GM23338 (cell line): ENCODE measurements at regions not wholly inside any gene's neighbourhood (a gene's known extent, or its start where the extent isn't known, plus 50 kb on each side); places are given as distances from the start of the nearest gene placed in this dataset.

Source experiments
- ATAC-seq: fragments of 200-7000 bp; cut with Tn5 transposase; 3 replicates; pipeline ENCODE4 v1.9.1; 2020
- DNase-seq: peaks from one replicate; pipeline ENCODE4 v3.0.0-alpha.2; 2015; ENCODE audit warnings: low spot score
- H2AFZ ChIP-seq: fragments of 200-600 bp; sonication (generic); 2 replicates; pipeline ENCODE4 v1.8.0; 2016; ENCODE audit warnings: antibody characterized with exemption, mild to moderate bottlenecking, moderate library complexity
- H3F3A ChIP-seq: fragments of 200-600 bp; sonication (generic); replicated peaks from 2 replicates; pipeline ENCODE4 v1.8.0; 2017; ENCODE audit warnings: antibody characterized with exemption, mixed run types, low read depth
- H3K27ac ChIP-seq: fragments of 200-600 bp; sonication (generic); 2 replicates; pipeline ENCODE4 v1.6.1; 2016; ENCODE audit warnings: low read depth
- H3K27me3 ChIP-seq: fragments of 200-600 bp; sonication (generic); 2 replicates; pipeline ENCODE4 v1.8.0; 2016; ENCODE audit warnings: mild to moderate bottlenecking, mixed run types, moderate library complexity; ENCODE audit not compliant: insufficient read depth
- H3K36me3 ChIP-seq: fragments of 200-600 bp; sonication (generic); 2 replicates; pipeline ENCODE4 v1.8.0; 2016; ENCODE audit warnings: mild to moderate bottlenecking; ENCODE audit not compliant: insufficient read depth
- H3K4me1 ChIP-seq: fragments of 200-600 bp; sonication (generic); 2 replicates; pipeline ENCODE4 v1.8.0; 2016; ENCODE audit warnings: mild to moderate bottlenecking, moderate library complexity; ENCODE audit not compliant: insufficient read depth
- H3K4me2 ChIP-seq: fragments of 200-600 bp; sonication (generic); 2 replicates; pipeline ENCODE4 v1.7.1; 2017; ENCODE audit warnings: mixed run types
- H3K4me3 ChIP-seq: fragments of 200-600 bp; sonication (generic); 2 replicates; pipeline ENCODE4 v1.6.1; 2016; ENCODE audit warnings: mixed run types
- H3K79me2 ChIP-seq: fragments of 200-600 bp; sonication (generic); replicated peaks from 2 replicates; pipeline ENCODE4 v1.8.0; 2017; ENCODE audit warnings: mild to moderate bottlenecking; ENCODE audit not compliant: insufficient read depth
- H3K9me2 ChIP-seq: fragments of 200-600 bp; sonication (generic); 2 replicates; pipeline ENCODE4 v1.8.0; 2017; ENCODE audit not compliant: insufficient read depth
- H4K20me1 ChIP-seq: fragments of 200-600 bp; sonication (generic); replicated peaks from 2 replicates; pipeline ENCODE4 v1.8.0; 2017; ENCODE audit warnings: mild to moderate bottlenecking; ENCODE audit not compliant: insufficient read depth
- H3K27ac Mint-ChIP-seq: 2 replicates; pipeline ENCODE4 v1.8.0; 2020; ENCODE audit warnings: inconsistent platforms, mild to moderate bottlenecking, moderate library complexity, mixed read lengths
- H3K27me3 Mint-ChIP-seq: 3 replicates; pipeline ENCODE4 v1.8.0; 2022; ENCODE audit warnings: low read depth, mild to moderate bottlenecking, moderate library complexity, mixed read lengths, inconsistent platforms; ENCODE audit not compliant: insufficient read depth, poor library complexity
- H3K36me3 Mint-ChIP-seq: 3 replicates; pipeline ENCODE4 v1.8.0; 2021; ENCODE audit warnings: low read depth, mild to moderate bottlenecking, inconsistent platforms, moderate library complexity, mixed read lengths
- H3K4me1 Mint-ChIP-seq: 3 replicates; pipeline ENCODE4 v1.8.0; 2020; ENCODE audit warnings: mild to moderate bottlenecking, inconsistent platforms, mixed read lengths
- H3K4me3 Mint-ChIP-seq: 3 replicates; pipeline ENCODE4 v1.8.0; 2021; ENCODE audit warnings: moderate library complexity, mild to moderate bottlenecking, inconsistent platforms, mixed read lengths
- H3K9me3 Mint-ChIP-seq: 3 replicates; pipeline ENCODE4 v1.8.0; 2020; ENCODE audit warnings: moderate library complexity, mild to moderate bottlenecking, inconsistent platforms, mixed read lengths
- CREB1 ChIP-seq: fragments of 250-450 bp; sonication (Bioruptor Pico); IDR thresholded peaks from 2 replicates; pipeline ENCODE4 v1.5.0; 2020; ENCODE audit warnings: low read depth, mild to moderate bottlenecking, moderate library complexity
- CTCF ChIP-seq, 2 experiments: fragments of 200-600 bp in 1 of 2; sonication (generic) in 1 of 2; conservative IDR thresholded peaks; 2 replicates each; pipeline versions ENCODE4 v1.5.1 to v1.6.1; 2016 to 2017; ENCODE audit warnings: antibody characterized with exemption in 2 of 2, low read depth in 2 of 2, mild to moderate bottlenecking in 2 of 2, moderate library complexity in 1 of 2
- ETS1 ChIP-seq: IDR thresholded peaks from 2 replicates; pipeline ENCODE4 v1.6.1; 2016; ENCODE audit warnings: antibody characterized with exemption
- EZH2 ChIP-seq: fragments of 200-600 bp; sonication (generic); IDR thresholded peaks from one replicate; pipeline ENCODE4 v1.8.0; 2017; ENCODE audit warnings: antibody characterized with exemption, mild to moderate bottlenecking, low read depth; ENCODE audit not compliant: unreplicated experiment
- EZH2phosphoT487 ChIP-seq: fragments of 200-600 bp; sonication (generic); IDR thresholded peaks from one replicate; pipeline ENCODE4 v1.8.1; 2018; ENCODE audit warnings: antibody characterized with exemption; ENCODE audit not compliant: unreplicated experiment
- JUNB ChIP-seq: IDR thresholded peaks from one replicate; pipeline ENCODE4 v1.6.1; 2016; ENCODE audit warnings: antibody characterized with exemption; ENCODE audit not compliant: unreplicated experiment
- NANOG ChIP-seq: IDR thresholded peaks from 2 replicates; pipeline ENCODE4 v1.6.1; 2016; ENCODE audit warnings: antibody characterized with exemption, borderline replicate concordance
- POLR2AphosphoS5 ChIP-seq: IDR thresholded peaks from 2 replicates; pipeline ENCODE4 v1.6.1; 2016; ENCODE audit warnings: antibody characterized with exemption, low read depth
- STAT1 ChIP-seq: IDR thresholded peaks from one replicate; pipeline ENCODE4 v1.6.1; 2016; ENCODE audit warnings: antibody characterized with exemption; ENCODE audit not compliant: unreplicated experiment
- ZNF331 ChIP-seq: fragments of 250-450 bp; sonication (Bioruptor Pico); IDR thresholded peaks from 2 replicates; pipeline ENCODE4 v1.5.0; 2020; ENCODE audit warnings: low read depth, mild to moderate bottlenecking, moderate library complexity
- TF ChIP-seq, protein P1 (sequence below): IDR thresholded peaks from one replicate; pipeline ENCODE4 v1.6.1; 2018; ENCODE audit warnings: antibody characterized with exemption; ENCODE audit not compliant: unreplicated experiment

- no peaks in the 10 kb centered on the region for H3K36me3 ChIP-seq
- H2AFZ ChIP-seq = no peak overlapping the region
- H3K79me2 ChIP-seq = no peaks in the 10 kb centered on the region
- DNase-seq = no peak
- H3K9me3 Mint-ChIP-seq = peaks cover 21% of the 10 kb centered on the region
- H4K20me1 ChIP-seq = no peaks in the 10 kb centered on the region
- H3K4me2 ChIP-seq = no peak overlapping the region
- no peaks in the 10 kb centered on the region for H3F3A ChIP-seq
- no peak overlapping the region for H3K4me3 ChIP-seq
- TF ChIP-seq NANOG (no peak), CREB1 (no peak), CTCF (conservative IDR thresholded peaks at IDR 0.05; ENCODE audit: low read depth in 2 of 2) (no peak), EZH2 (no peak), ZNF331 (CRISPR knock-in tag) (no peak), EZH2phosphoT487 (no peak), ETS1 (no peak), POLR2AphosphoS5 (no peak), JUNB (no peak), STAT1 (no peak)
- TF ChIP-seq, protein P1, sequence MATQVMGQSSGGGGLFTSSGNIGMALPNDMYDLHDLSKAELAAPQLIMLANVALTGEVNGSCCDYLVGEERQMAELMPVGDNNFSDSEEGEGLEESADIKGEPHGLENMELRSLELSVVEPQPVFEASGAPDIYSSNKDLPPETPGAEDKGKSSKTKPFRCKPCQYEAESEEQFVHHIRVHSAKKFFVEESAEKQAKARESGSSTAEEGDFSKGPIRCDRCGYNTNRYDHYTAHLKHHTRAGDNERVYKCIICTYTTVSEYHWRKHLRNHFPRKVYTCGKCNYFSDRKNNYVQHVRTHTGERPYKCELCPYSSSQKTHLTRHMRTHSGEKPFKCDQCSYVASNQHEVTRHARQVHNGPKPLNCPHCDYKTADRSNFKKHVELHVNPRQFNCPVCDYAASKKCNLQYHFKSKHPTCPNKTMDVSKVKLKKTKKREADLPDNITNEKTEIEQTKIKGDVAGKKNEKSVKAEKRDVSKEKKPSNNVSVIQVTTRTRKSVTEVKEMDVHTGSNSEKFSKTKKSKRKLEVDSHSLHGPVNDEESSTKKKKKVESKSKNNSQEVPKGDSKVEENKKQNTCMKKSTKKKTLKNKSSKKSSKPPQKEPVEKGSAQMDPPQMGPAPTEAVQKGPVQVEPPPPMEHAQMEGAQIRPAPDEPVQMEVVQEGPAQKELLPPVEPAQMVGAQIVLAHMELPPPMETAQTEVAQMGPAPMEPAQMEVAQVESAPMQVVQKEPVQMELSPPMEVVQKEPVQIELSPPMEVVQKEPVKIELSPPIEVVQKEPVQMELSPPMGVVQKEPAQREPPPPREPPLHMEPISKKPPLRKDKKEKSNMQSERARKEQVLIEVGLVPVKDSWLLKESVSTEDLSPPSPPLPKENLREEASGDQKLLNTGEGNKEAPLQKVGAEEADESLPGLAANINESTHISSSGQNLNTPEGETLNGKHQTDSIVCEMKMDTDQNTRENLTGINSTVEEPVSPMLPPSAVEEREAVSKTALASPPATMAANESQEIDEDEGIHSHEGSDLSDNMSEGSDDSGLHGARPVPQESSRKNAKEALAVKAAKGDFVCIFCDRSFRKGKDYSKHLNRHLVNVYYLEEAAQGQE = no peak
- no peak for ATAC-seq
- no peaks in the 10 kb centered on the region for H3K4me1 Mint-ChIP-seq
- no peak overlapping the region for H3K27ac ChIP-seq
- peaks cover 12% of the 10 kb centered on the region; the same call in 1 of the 3 replicates for H3K36me3 Mint-ChIP-seq
- no peaks in the 10 kb centered on the region for H3K4me1 ChIP-seq
- no peaks in the 10 kb centered on the region for H3K27me3 ChIP-seq
- H3K9me2 ChIP-seq = 0 out of 2 replicates have a peak, but pooled peaks cover 3% of the 10 kb centered on the region
- H3K27ac Mint-ChIP-seq = no peak overlapping the region
- H3K4me3 Mint-ChIP-seq = no peak overlapping the region
- no peaks in the 10 kb centered on the region for H3K27me3 Mint-ChIP-seq
Observed at GRCh38 chr1:80931178-80931577, 869.6 kb upstream of the ADGRL2 start.
